H1 (cell line): ENCODE measurements at regions not wholly inside any gene's neighbourhood (a gene's known extent, or its start where the extent isn't known, plus 50 kb on each side); places are given as distances from the start of the nearest gene placed in this dataset.

ENCODE experiments used
- CTCF ChIA-PET: fragments of 300-600 bp; sonication (Branson Sonifier 250); formaldehyde crosslinking; loops from one replicate; lab custom pipeline; 2021; ENCODE audit not compliant: partially characterized antibody; lab: Charles Lee
- POLR2A ChIA-PET: fragments of 300-600 bp; sonication (Branson Sonifier 250); formaldehyde crosslinking; loops from one replicate; lab custom pipeline; 2021; ENCODE audit warnings: inconsistent platforms; ENCODE audit not compliant: partially characterized antibody; lab: Charles Lee
- DNase-seq, 2 experiments: peaks; one replicate each; pipeline versions ENCODE4 v3.0.0 to v3.0.0-alpha.2; 2010 to 2022; ENCODE audit warnings: low spot score in 2 of 2, low read depth in 1 of 2, mixed read lengths in 1 of 2
- FAIRE-seq: peaks from 2 replicates; lab custom pipeline; 2011; peaks lifted over from hg19 to GRCh38; lab: Jason Lieb, UNC
- H2AFZ ChIP-seq: 2 replicates; pipeline ENCODE4 v1.8.1; 2012; ENCODE audit warnings: low read length, inconsistent platforms
- H2AK5ac ChIP-seq: 2 replicates; pipeline ENCODE4 v1.6.1; 2013; ENCODE audit warnings: low read depth, low read length
- H2BK120ac ChIP-seq: replicated peaks from 2 replicates; pipeline ENCODE3; 2013; ENCODE audit warnings: low read depth, low read length, inconsistent platforms
- H2BK12ac ChIP-seq: 2 replicates; pipeline ENCODE4 v1.6.1; 2013; ENCODE audit warnings: low read depth, low read length
- H2BK15ac ChIP-seq: 2 replicates; pipeline ENCODE4 v1.6.1; 2013; ENCODE audit warnings: low read length
- H2BK20ac ChIP-seq: 2 replicates; pipeline ENCODE4 v1.6.1; 2013; ENCODE audit warnings: low read length
- H2BK5ac ChIP-seq: 2 replicates; pipeline ENCODE4 v1.6.1; 2013; ENCODE audit warnings: low read depth, low read length
- H3K14ac ChIP-seq: 2 replicates; pipeline ENCODE4 v1.6.1; 2013; ENCODE audit warnings: inconsistent platforms; ENCODE audit not compliant: insufficient read length
- H3K18ac ChIP-seq: 2 replicates; pipeline ENCODE4 v1.6.1; 2013; ENCODE audit warnings: low read length; ENCODE audit errors: extremely low read depth
- H3K23ac ChIP-seq: 2 replicates; pipeline ENCODE4 v1.6.1; 2013; ENCODE audit warnings: inconsistent platforms; ENCODE audit not compliant: insufficient read length
- H3K23me2 ChIP-seq: 2 replicates; pipeline ENCODE4 v1.6.1; 2013; ENCODE audit warnings: low read depth, low read length
- H3K27ac ChIP-seq: 2 replicates; pipeline ENCODE4 v1.6.1; 2011; ENCODE audit warnings: low read depth, low read length, inconsistent platforms
- H3K27me3 ChIP-seq, 4 experiments: replicated peaks in 1 of 4; 1 replicate in 1 of 4; 2 replicates in 3 of 4; pipeline versions ENCODE4 v1.6.1 to v1.8.1; 2011 to 2013; ENCODE audit warnings: low read length in 3 of 4, mild to moderate bottlenecking in 3 of 4, inconsistent platforms in 2 of 4, mixed read lengths in 2 of 4, moderate library complexity in 1 of 4; ENCODE audit not compliant: control insufficient read depth in 3 of 4, insufficient read depth in 3 of 4; ENCODE audit errors: extremely low read depth in 1 of 4
- H3K36me3 ChIP-seq, 4 experiments: 2 replicates each; pipeline versions ENCODE4 v1.6.1 to v1.8.1; 2011 to 2013; ENCODE audit warnings: mild to moderate bottlenecking in 4 of 4, low read length in 3 of 4, moderate library complexity in 2 of 4, control low read depth in 1 of 4, inconsistent platforms in 1 of 4; ENCODE audit not compliant: insufficient read depth in 4 of 4, control insufficient read depth in 2 of 4
- H3K4ac ChIP-seq: replicated peaks from 2 replicates; pipeline ENCODE3; 2013; ENCODE audit warnings: low read length, low read depth, mixed read lengths, inconsistent platforms; ENCODE audit not compliant: insufficient read length
- H3K4me1 ChIP-seq, 4 experiments: replicated peaks in 1 of 4; 1 replicate in 1 of 4; 2 replicates in 3 of 4; pipeline versions ENCODE4 v1.6.1 to v1.8.1; 2011 to 2013; ENCODE audit warnings: low read length in 3 of 4, inconsistent platforms in 2 of 4, mixed read lengths in 1 of 4; ENCODE audit not compliant: insufficient read depth in 4 of 4, control insufficient read depth in 3 of 4
- H3K4me2 ChIP-seq, 2 experiments: 2 replicates each; pipeline versions ENCODE4 v1.6.1 to v1.8.1; 2011 to 2013; ENCODE audit warnings: low read depth in 2 of 2, low read length in 2 of 2, control low read depth in 1 of 2, inconsistent platforms in 1 of 2, mild to moderate bottlenecking in 1 of 2; ENCODE audit not compliant: insufficient read depth in 1 of 2
- H3K4me3 ChIP-seq, 4 experiments: fragments of 200-600, 300-600 bp in 1 of 4; sonication (generic), shearing (Covaris generic), sonication (Bioruptor Twin) in 1 of 4; 2 replicates each; pipeline versions ENCODE4 v1.5.1 to v1.8.1; 2011 to 2016; ENCODE audit warnings: low read length in 4 of 4, low read depth in 3 of 4, control low read depth in 2 of 4, inconsistent platforms in 2 of 4, mild to moderate bottlenecking in 2 of 4, mixed read lengths in 1 of 4, moderate library complexity in 1 of 4; ENCODE audit not compliant: insufficient read depth in 2 of 4; ENCODE audit errors: extremely low read depth in 1 of 4
- H3K56ac ChIP-seq: replicated peaks from 2 replicates; pipeline ENCODE3; 2013; ENCODE audit warnings: low read depth, mild to moderate bottlenecking, mixed read lengths, low read length, inconsistent platforms; ENCODE audit not compliant: insufficient read length
- H3K79me1 ChIP-seq: 2 replicates; pipeline ENCODE4 v1.6.1; 2013; ENCODE audit warnings: low read depth, low read length, control low read depth
- H3K79me2 ChIP-seq, 2 experiments: 2 replicates each; pipeline versions ENCODE4 v1.6.1 to v1.8.1; 2012 to 2013; ENCODE audit warnings: low read length in 2 of 2, mild to moderate bottlenecking in 2 of 2, inconsistent platforms in 1 of 2; ENCODE audit not compliant: insufficient read depth in 2 of 2, control insufficient read depth in 1 of 2
- H3K9ac ChIP-seq, 4 experiments: replicated peaks in 1 of 4; 1 replicate in 1 of 4; 2 replicates in 3 of 4; pipeline versions ENCODE4 v1.6.1 to v1.8.1; 2011 to 2013; ENCODE audit warnings: low read depth in 3 of 4, low read length in 3 of 4, control low read depth in 2 of 4, mild to moderate bottlenecking in 2 of 4, moderate library complexity in 2 of 4, inconsistent platforms in 1 of 4; ENCODE audit errors: extremely low read depth in 1 of 4
- H3K9me3 ChIP-seq, 2 experiments: 2 replicates each; pipeline versions ENCODE4 v1.6.1 to v1.8.1; 2012 to 2013; ENCODE audit warnings: mild to moderate bottlenecking in 2 of 2, moderate library complexity in 2 of 2, control low read depth in 1 of 2, inconsistent platforms in 1 of 2, low read depth in 1 of 2, low read length in 1 of 2, mixed read lengths in 1 of 2; ENCODE audit not compliant: insufficient read depth in 2 of 2
- H4K20me1 ChIP-seq, 2 experiments: replicated peaks in 1 of 2; 2 replicates each; pipeline versions ENCODE3 to v1.8.1; 2011 to 2013; ENCODE audit warnings: inconsistent platforms in 2 of 2, low read length in 2 of 2, mild to moderate bottlenecking in 1 of 2; ENCODE audit not compliant: insufficient read depth in 2 of 2, control insufficient read depth in 1 of 2
- H4K5ac ChIP-seq: 2 replicates; pipeline ENCODE4 v1.6.1; 2013; ENCODE audit warnings: low read length, low read depth, mixed read lengths, inconsistent platforms; ENCODE audit not compliant: insufficient read length
- H4K8ac ChIP-seq: 2 replicates; pipeline ENCODE4 v1.8.0; 2013; ENCODE audit warnings: mild to moderate bottlenecking, moderate library complexity, low read length, inconsistent platforms; ENCODE audit not compliant: insufficient read depth; ENCODE audit errors: extremely low read depth
- H4K91ac ChIP-seq: replicated peaks from 2 replicates; pipeline ENCODE3; 2013; ENCODE audit warnings: low read length, mixed read lengths, inconsistent platforms; ENCODE audit not compliant: insufficient read length
- ASH2L ChIP-seq: fragments of 200-600, 300-600 bp; sonication (generic); IDR thresholded peaks from one replicate; pipeline ENCODE4 v1.7.1; 2017; ENCODE audit warnings: low read length
- BCL11A ChIP-seq, 2 experiments: IDR thresholded peaks; one replicate each; pipeline ENCODE4 v1.6.1; 2011; ENCODE audit warnings: low read depth in 2 of 2, low read length in 2 of 2, mild to moderate bottlenecking in 2 of 2
- CEBPB ChIP-seq: IDR thresholded peaks from 2 replicates; pipeline ENCODE4 v1.6.1; 2012; ENCODE audit warnings: low read depth, low read length
- FOSL1 ChIP-seq: IDR thresholded peaks from 2 replicates; pipeline ENCODE4 v1.6.1; 2011; ENCODE audit warnings: mild to moderate bottlenecking, low read depth, low read length, moderate library complexity; ENCODE audit not compliant: insufficient read depth
- GABPA ChIP-seq: IDR thresholded peaks from 2 replicates; pipeline ENCODE4 v1.6.1; 2011; ENCODE audit warnings: mild to moderate bottlenecking, low read length, moderate library complexity, borderline replicate concordance; ENCODE audit not compliant: insufficient read depth
- RAD21 ChIP-seq, 2 experiments: IDR thresholded peaks in 1 of 2; conservative IDR thresholded peaks in 1 of 2; 2 replicates each; pipeline ENCODE4 v1.6.1; 2011; ENCODE audit warnings: low read depth in 2 of 2, low read length in 2 of 2, improper control_type of control experiment in 1 of 2, inconsistent platforms in 1 of 2, mild to moderate bottlenecking in 1 of 2, moderate library complexity in 1 of 2
- RFX5 ChIP-seq: IDR thresholded peaks from 2 replicates; pipeline ENCODE4 v1.6.1; 2011; ENCODE audit warnings: low read depth, low read length, improper control_type of control experiment, borderline replicate concordance
- RNF2 ChIP-seq: fragments of 200-900, 300-1000 bp; sonication (generic); IDR thresholded peaks from 2 replicates; pipeline ENCODE4 v1.7.1; 2016; ENCODE audit warnings: borderline replicate concordance, low read depth, mild to moderate bottlenecking, antibody characterized with exemption, low read length; ENCODE audit not compliant: poor library complexity, severe bottlenecking; ENCODE audit errors: missing control alignments
- SIX5 ChIP-seq: IDR thresholded peaks from 2 replicates; pipeline ENCODE4 v1.6.1; 2011; ENCODE audit warnings: mild to moderate bottlenecking, low read depth, low read length
- SP4 ChIP-seq: IDR thresholded peaks from 2 replicates; pipeline ENCODE4 v1.6.1; 2012; ENCODE audit warnings: low read length, inconsistent platforms
- TAF1 ChIP-seq: IDR thresholded peaks from 2 replicates; pipeline ENCODE4 v1.6.1; 2011; ENCODE audit warnings: mild to moderate bottlenecking, low read depth, low read length
- YY1 ChIP-seq: IDR thresholded peaks from 2 replicates; pipeline ENCODE4 v1.6.1; 2011; ENCODE audit warnings: low read depth, mild to moderate bottlenecking, low read length
- WGBS, 2 experiments: shearing (Covaris generic) in 1 of 2; methylation state at CpG; one replicate each; pipeline versions ENCODE4 v1.1.6 to v1.1.7; 2013 to 2015; ENCODE audit warnings: low lambda C conversion rate in 2 of 2, mixed read lengths in 2 of 2, inconsistent platforms in 1 of 2, low coverage in 1 of 2, missing lambda C conversion rate in 1 of 2; ENCODE audit not compliant: insufficient replicate concordance in 2 of 2, insufficient coverage in 1 of 2, insufficient read length in 1 of 2; ENCODE audit errors: extremely low coverage in 1 of 2, missing lambda C conversion rate in 1 of 2; 5-methylcytosine and 5-hydroxymethylcytosine counted together

GRCh38 chr16:35187665-35188225, 1728.3 kb downstream of the TP53TG3F start:
- Histone ChIP-seq H3K4me1 (no peaks in the 10 kb centered on the region), H4K91ac (no peak overlapping the region), H2BK5ac (no peak overlapping the region), H3K79me1 (no peaks in the 10 kb centered on the region), H4K20me1 (no peaks in the 10 kb centered on the region), H3K79me2 (no peaks in the 10 kb centered on the region), H2BK12ac (no peak overlapping the region), H3K23ac (no peak overlapping the region), H2AFZ (no peak overlapping the region), H2BK20ac (no peak overlapping the region), H2BK120ac (no peak overlapping the region), H3K4ac (no peak overlapping the region), H3K4me3 (no peak overlapping the region), H4K8ac (no peak overlapping the region), H3K9me3 (peaks cover 70 to 75% of the 10 kb centered on the region in 2 experiments; a peak in 3 of 4 replicates), H3K14ac (no peak overlapping the region), H3K4me2 (no peak overlapping the region), H3K27me3 (0 out of 7 replicates have a peak, but pooled peaks cover 0 to 2% (median 0%) of the 10 kb centered on the region in 4 experiments), H3K56ac (no peak overlapping the region), H2BK15ac (no peak overlapping the region), H3K36me3 (no peaks in the 10 kb centered on the region), H2AK5ac (no peak overlapping the region), H3K18ac (no peak overlapping the region), H4K5ac (no peak overlapping the region), H3K9ac (no peak overlapping the region), H3K23me2 (no peaks in the 10 kb centered on the region), H3K27ac (no peak overlapping the region)
- DNase-seq (no peak), FAIRE-seq (no peak)
- ChIA-PET POLR2A (no interaction called here), CTCF (no interaction called here)
- 24% methylated on average over 2 of the region's 2 CpGs; no CpG with 5 or more reads in 1 of the 2 experiments for WGBS, 2 experiments
- TF ChIP-seq GABPA (no peak), CEBPB (no peak), RAD21 (IDR thresholded peaks at IDR 0.05 in 1 of 2, conservative IDR thresholded peaks at IDR 0.05 in 1 of 2; ENCODE audit: low read depth in 2 of 2, low read length in 2 of 2) (no peak), BCL11A (IDR thresholded peaks at IDR 0.05; ENCODE audit: low read depth in 2 of 2, low read length in 2 of 2) (no peak), RNF2 (no peak), FOSL1 (no peak), SIX5 (no peak), TAF1 (no peak), YY1 (no peak), SP4 (no peak), RFX5 (no peak), ASH2L (no peak)
